Ishikawa (cell line): ENCODE measurements at regions not wholly inside any gene's neighbourhood (a gene's known extent, or its start where the extent isn't known, plus 50 kb on each side); places are given as distances from the start of the nearest gene placed in this dataset.

Experiments
- EGR1 ChIP-seq: IDR thresholded peaks from 2 replicates; pipeline ENCODE4 v1.6.1; 2012
- EP300 ChIP-seq: IDR thresholded peaks from 2 replicates; pipeline ENCODE4 v1.6.1; 2012; ENCODE audit warnings: borderline replicate concordance
- FOXM1 ChIP-seq: IDR thresholded peaks from 2 replicates; pipeline ENCODE4 v1.6.1; 2012; ENCODE audit warnings: low read depth, borderline replicate concordance
- TAF1 ChIP-seq: IDR thresholded peaks from 2 replicates; pipeline ENCODE4 v1.6.1; 2012; ENCODE audit warnings: low read depth, mild to moderate bottlenecking
- TEAD4 ChIP-seq: IDR thresholded peaks from 2 replicates; pipeline ENCODE4 v1.6.1; 2012

DNA sequence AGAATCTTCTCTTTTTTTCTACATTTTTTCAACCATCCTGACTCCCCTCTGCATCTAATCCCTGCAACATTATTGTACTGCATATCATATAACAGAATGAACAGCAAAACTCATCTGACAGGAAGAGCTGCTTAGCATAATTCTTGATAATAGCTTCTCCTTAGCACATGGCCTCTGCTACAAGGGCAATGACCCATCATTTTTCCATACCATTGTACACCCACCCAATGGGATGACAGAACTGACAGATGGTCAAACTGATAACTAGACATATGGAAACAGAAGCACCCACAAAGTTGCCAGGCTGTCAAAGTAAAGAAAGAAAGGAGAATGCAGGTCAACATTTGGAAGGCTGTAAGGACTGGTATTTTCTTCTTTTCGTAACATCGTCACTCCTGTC, 390.4 kb upstream of the USP15 start:
- TF ChIP-seq EP300 (no peak), FOXM1 (no peak), TAF1 (no peak), TEAD4 (no peak), EGR1 (no peak)
